Epithelial cell of prostate (primary cell): ENCODE measurements at regions not wholly inside any gene's neighbourhood (a gene's known extent, or its start where the extent isn't known, plus 50 kb on each side); places are given as distances from the start of the nearest gene placed in this dataset.
"Not testable (repeated sequence)": the region's sequence is repeated elsewhere in the genome, so short reads cannot be mapped to it uniquely, and the experiment has no call there.

Source experiments
- DNase-seq: peaks from one replicate; pipeline ENCODE4 v3.0.0-alpha.2; 2011; ENCODE audit warnings: low read depth, low spot score
- H3K27ac ChIP-seq: fragments of 450-650 bp; 2 replicates; pipeline ENCODE4 v1.5.1; 2017; ENCODE audit warnings: mild to moderate bottlenecking

GRCh38 chr18:56003720-56004088 is 415.7 kb upstream of the TCF4 start:
- H3K27ac ChIP-seq = no peak overlapping the region
- DNase-seq = no peak

GRCh38 chr18:56003009-56003719 is 415.2 kb upstream of the TCF4 start:
- no peak overlapping the region for H3K27ac ChIP-seq
- no peak for DNase-seq

GRCh38 chr18:56001576-56001975 is 413.6 kb upstream of the TCF4 start:
- no peak for DNase-seq
- no peak overlapping the region for H3K27ac ChIP-seq

- DNase-seq = no peak
- H3K27ac ChIP-seq = no peak overlapping the region
Measured at GRCh38 chr18:56000041-56000440, 412.0 kb upstream of the TCF4 start.

- no peak overlapping the region for H3K27ac ChIP-seq
- DNase-seq = no peak
Measured at GRCh38 chr18:55999641-56000040, 411.6 kb upstream of the TCF4 start.

- H3K27ac ChIP-seq = no peak overlapping the region
- no peak for DNase-seq
Measured at GRCh38 chr18:55998801-55999385, 410.9 kb upstream of the TCF4 start.

- peak overlapping the region; percentile 68 for H3K27ac ChIP-seq
- DNase-seq = no peak
Measured at GRCh38 chr18:55998071-55998522, 410.1 kb upstream of the TCF4 start.

- H3K27ac ChIP-seq = peak overlapping the region; percentile 68
Measured at GRCh38 chr18:55997151-55997561, 409.2 kb upstream of the TCF4 start.

GRCh38 chr18:55996717-55997116 is 408.7 kb upstream of the TCF4 start:
- no peak for DNase-seq
- H3K27ac ChIP-seq = peak overlapping the region; percentile 68

More at GRCh38 chr18:55997151-55997561, 409.2 kb upstream of the TCF4 start:
- peak; percentile 22 for DNase-seq

GRCh38 chr18:55990186-55990585 is 402.2 kb upstream of the TCF4 start:
- DNase-seq = no peak
- no peak overlapping the region for H3K27ac ChIP-seq

- no peak for DNase-seq
- no peak overlapping the region for H3K27ac ChIP-seq
Measured at GRCh38 chr18:55988537-55988936, 400.5 kb upstream of the TCF4 start.

GRCh38 chr18:55983433-55983832 is 395.4 kb upstream of the TCF4 start:
- DNase-seq = no peak
- no peak overlapping the region for H3K27ac ChIP-seq

GRCh38 chr18:55982992-55983391 is 395.0 kb upstream of the TCF4 start:
- DNase-seq = no peak
- no peak overlapping the region for H3K27ac ChIP-seq

- DNase-seq = no peak
Measured at GRCh38 chr18:55981712-55982475, 393.9 kb upstream of the TCF4 start.

GRCh38 chr18:55974521-55974920 is 386.5 kb upstream of the TCF4 start:
- DNase-seq = no peak
- no peak overlapping the region for H3K27ac ChIP-seq

More at GRCh38 chr18:55981712-55982475, 393.9 kb upstream of the TCF4 start:
- no peak overlapping the region for H3K27ac ChIP-seq

- peak overlapping the region; percentile 4 for H3K27ac ChIP-seq
- DNase-seq = peak; percentile 50
Measured at GRCh38 chr18:55968550-55968949, 380.6 kb upstream of the TCF4 start.

GRCh38 chr18:55967019-55967418 is 379.0 kb upstream of the TCF4 start:
- no peak overlapping the region for H3K27ac ChIP-seq
- DNase-seq = no peak

- H3K27ac ChIP-seq = no peak overlapping the region
- no peak for DNase-seq
Measured at GRCh38 chr18:55964171-55964570, 376.2 kb upstream of the TCF4 start.

GRCh38 chr18:55953326-55953725 is 365.3 kb upstream of the TCF4 start:
- H3K27ac ChIP-seq = no peak overlapping the region
- DNase-seq = no peak

GRCh38 chr18:55951738-55952137 is 363.7 kb upstream of the TCF4 start:
- not testable (repeated sequence) for H3K27ac ChIP-seq, DNase-seq
